GM10248 (cell line): ENCODE measurements at regions not wholly inside any gene's neighbourhood (a gene's known extent, or its start where the extent isn't known, plus 50 kb on each side); places are given as distances from the start of the nearest gene placed in this dataset.

Experiments
- CTCF ChIA-PET: fragments of 300-600 bp; sonication (Branson Sonifier 250); formaldehyde crosslinking; extraction: SDS; loops from one replicate; lab custom pipeline; 2021; ENCODE audit warnings: antibody characterized with exemption; lab: Yijun Ruan, JAX
- POLR2A ChIA-PET: fragments of 350-650 bp; sonication (Branson Sonifier 250); formaldehyde crosslinking; extraction: SDS; loops from one replicate; lab custom pipeline; 2020; ENCODE audit warnings: antibody characterized with exemption; lab: Yijun Ruan, JAX
- DNase-seq: peaks from one replicate; pipeline ENCODE4 v3.0.0; 2012; ENCODE audit errors: extremely low spot score
- TF ChIP-seq, protein P1 (sequence below): IDR thresholded peaks from 2 replicates; pipeline ENCODE4 v1.5.1; 2012; ENCODE audit warnings: mild to moderate bottlenecking, low read depth; ENCODE audit errors: extremely low read depth, missing control alignments, control extremely low read depth

DNA sequence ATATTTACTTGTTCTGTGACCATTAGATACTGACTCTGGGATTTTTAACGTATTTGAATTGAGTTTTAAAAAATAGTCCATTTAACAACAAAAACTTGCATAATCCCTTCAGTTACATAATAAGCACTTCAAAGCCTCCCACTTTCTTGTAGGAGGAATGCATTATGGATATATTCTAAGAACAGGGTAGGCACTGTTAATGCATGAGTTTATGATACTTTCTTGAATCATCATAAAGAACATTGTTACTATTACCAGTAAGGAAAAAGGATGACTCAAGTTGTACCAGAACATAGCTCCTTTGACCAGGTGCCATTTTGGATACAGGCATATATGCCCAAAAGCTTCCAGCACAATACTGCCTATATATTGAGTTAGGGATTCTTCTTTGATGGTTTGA lies 671.4 kb downstream of the GALC start:
- POLR2A ChIA-PET = no interaction called here
- DNase-seq = no peak
- CTCF ChIA-PET = no interaction called here
- TF ChIP-seq, protein P1, sequence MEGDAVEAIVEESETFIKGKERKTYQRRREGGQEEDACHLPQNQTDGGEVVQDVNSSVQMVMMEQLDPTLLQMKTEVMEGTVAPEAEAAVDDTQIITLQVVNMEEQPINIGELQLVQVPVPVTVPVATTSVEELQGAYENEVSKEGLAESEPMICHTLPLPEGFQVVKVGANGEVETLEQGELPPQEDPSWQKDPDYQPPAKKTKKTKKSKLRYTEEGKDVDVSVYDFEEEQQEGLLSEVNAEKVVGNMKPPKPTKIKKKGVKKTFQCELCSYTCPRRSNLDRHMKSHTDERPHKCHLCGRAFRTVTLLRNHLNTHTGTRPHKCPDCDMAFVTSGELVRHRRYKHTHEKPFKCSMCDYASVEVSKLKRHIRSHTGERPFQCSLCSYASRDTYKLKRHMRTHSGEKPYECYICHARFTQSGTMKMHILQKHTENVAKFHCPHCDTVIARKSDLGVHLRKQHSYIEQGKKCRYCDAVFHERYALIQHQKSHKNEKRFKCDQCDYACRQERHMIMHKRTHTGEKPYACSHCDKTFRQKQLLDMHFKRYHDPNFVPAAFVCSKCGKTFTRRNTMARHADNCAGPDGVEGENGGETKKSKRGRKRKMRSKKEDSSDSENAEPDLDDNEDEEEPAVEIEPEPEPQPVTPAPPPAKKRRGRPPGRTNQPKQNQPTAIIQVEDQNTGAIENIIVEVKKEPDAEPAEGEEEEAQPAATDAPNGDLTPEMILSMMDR = no peak

DNA sequence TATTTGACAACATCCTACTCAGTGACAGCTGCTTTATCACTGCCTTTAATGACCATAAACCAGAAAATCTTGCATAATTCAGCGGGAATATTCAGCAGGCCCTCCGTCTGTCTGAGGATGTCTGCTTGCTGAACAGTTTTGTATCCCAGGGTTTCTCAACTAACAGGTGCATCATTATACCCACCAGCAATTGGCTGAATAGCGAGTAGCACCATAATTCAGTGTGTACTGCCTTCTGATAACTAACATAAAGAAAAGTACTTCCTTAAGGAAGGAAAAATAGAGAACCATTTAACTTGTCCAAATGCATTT lies 680.1 kb downstream of the GALC start:
- ChIA-PET CTCF (no interaction called here), POLR2A (no interaction called here)
- no peak for DNase-seq
- TF ChIP-seq, protein P1 = no peak

DNA sequence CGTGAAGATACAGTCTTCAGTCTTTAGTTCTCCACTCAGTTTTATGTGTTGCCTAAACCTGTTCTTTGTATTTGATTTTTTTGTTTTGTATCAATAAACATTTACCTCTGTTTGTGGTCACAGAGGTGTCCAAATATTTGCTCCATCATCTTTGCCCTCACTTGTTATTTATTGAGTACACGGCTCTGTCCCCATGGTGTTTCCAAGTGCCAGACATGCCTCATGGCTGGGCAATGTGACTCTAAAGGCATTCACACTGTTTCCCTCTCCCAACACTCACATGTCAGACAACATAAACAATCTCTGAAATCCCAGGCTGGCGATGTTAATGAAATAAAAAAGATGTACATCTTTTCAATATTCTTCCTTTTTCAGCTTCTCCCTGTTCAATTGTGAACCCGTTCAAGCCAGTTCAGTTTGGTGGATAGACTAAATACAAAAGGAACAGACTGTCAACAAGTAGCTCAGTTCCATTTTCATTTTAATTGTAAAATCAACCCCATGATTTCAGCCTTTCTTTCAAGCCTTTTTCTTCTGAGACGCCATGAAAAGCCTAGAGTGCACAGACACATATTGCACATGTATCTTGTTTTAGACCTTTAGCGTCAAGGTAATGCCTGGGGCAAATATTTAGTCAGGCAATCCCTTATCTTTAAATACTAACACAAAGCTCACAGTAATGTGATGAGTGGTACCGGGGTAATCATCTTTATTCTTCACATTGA lies 680.7 kb downstream of the GALC start:
- DNase-seq = no peak
- TF ChIP-seq, protein P1 = no peak
- POLR2A ChIA-PET = no interaction called here
- CTCF ChIA-PET = no interaction called here

DNA sequence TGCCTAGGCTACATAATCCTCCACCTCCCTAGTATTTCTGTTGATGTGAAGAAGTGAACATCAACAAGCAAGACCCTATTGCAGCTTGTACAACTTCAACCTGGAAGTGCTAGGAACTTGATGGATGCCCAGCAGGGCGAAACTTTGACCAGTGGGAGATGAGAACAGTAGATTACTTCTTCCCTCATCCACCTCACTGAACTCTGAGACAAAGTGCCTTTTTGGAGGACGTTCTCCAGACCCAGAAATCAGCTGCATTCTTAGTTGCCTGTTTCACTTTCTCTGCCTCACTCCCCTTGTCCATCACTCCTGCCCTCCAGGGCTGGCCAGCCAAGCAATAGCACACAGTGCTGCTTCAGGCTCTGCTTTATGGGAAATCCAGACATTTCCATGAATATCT lies 683.4 kb downstream of the GALC start:
- POLR2A ChIA-PET = no interaction called here
- DNase-seq = no peak
- TF ChIP-seq, protein P1 = no peak
- CTCF ChIA-PET = no interaction called here

DNA sequence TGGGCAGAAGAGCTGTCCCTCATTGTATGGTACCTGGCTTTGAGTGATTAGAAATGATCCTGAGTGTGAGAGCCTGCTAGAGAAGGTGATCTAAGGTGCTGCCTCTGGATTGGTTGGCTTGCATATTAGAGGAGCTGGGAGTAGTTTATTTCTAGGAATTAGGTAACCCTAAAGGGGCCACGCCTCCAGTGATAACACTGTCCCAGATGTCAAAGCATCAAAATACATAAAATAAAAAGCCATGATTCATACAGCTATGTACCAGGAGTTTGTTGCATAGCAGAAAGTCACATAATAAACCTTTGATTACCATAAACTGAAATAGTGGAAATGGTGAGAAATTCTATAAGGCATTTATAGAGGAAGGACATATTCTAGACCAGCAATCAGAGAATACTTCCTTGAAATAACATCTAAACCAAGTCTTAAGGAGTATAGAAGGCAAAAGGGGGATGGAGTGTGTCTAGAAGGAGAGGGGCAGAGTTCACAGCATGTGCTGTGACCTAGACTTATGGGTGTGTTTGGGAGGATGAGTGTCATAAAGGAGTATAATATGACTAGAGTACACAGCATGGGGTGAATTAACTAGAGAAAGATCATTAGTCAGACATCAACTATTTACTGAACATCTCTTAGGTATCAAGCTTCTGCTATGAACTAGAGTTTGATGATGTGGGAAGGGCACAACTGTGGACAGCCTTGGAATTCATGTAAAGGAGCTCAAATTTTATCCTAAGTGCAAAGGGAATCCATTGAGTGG lies 686.4 kb downstream of the GALC start:
- ChIA-PET POLR2A (no interaction called here), CTCF (no interaction called here)
- TF ChIP-seq, protein P1 = no peak
- no peak for DNase-seq

DNA sequence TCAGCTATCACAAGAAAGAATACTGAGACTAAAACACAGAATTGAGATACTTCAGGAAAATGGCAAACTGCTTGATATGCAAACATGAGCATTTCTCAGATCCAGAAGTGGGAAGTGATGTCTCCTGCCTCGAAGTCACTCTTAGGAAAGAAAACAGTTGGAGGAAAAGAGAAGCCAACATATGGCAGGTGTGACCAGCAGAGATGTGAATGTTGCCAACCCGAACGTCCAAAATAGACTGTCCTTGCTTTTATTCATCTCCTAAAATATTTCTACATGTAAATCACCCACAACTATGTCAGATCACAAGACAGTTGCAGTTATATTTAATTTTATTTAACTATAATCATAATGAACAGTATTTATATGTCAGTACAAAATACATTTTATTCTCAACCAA lies 687.6 kb downstream of the GALC start:
- no peak for DNase-seq

More for the DNA sequence above, 687.6 kb downstream of the GALC start:
- TF ChIP-seq, protein P1 = no peak
- ChIA-PET CTCF (no interaction called here), POLR2A (no interaction called here)
